Activated naive CD4-positive, alpha-beta T cell treated with anti-CD3 and anti-CD28 coated beads, Interleukin-2, amount 50 U/mL, for 24 hours (primary cell): ENCODE measurements at regions not wholly inside any gene's neighbourhood (a gene's known extent, or its start where the extent isn't known, plus 50 kb on each side); places are given as distances from the start of the nearest gene placed in this dataset.
"Not testable (repeated sequence)": the region's sequence is repeated elsewhere in the genome, so short reads cannot be mapped to it uniquely, and the experiment has no call there.

Experiments
- H3K27ac Mint-ChIP-seq: one replicate; pipeline ENCODE4 v1.8.0; 2021; ENCODE audit warnings: mild to moderate bottlenecking, mixed read lengths
- H3K27me3 Mint-ChIP-seq: one replicate; pipeline ENCODE4 v1.8.0; 2021; ENCODE audit warnings: mixed read lengths
- H3K36me3 Mint-ChIP-seq: one replicate; pipeline ENCODE4 v1.8.0; 2021; ENCODE audit warnings: mixed read lengths
- H3K4me1 Mint-ChIP-seq: one replicate; pipeline ENCODE4 v1.8.0; 2021; ENCODE audit warnings: mixed read lengths
- H3K4me3 Mint-ChIP-seq: one replicate; pipeline ENCODE4 v1.8.0; 2021; ENCODE audit warnings: mild to moderate bottlenecking, mixed read lengths
- H3K9me3 Mint-ChIP-seq: one replicate; pipeline ENCODE4 v1.8.0; 2021; ENCODE audit warnings: mixed read lengths

DNA sequence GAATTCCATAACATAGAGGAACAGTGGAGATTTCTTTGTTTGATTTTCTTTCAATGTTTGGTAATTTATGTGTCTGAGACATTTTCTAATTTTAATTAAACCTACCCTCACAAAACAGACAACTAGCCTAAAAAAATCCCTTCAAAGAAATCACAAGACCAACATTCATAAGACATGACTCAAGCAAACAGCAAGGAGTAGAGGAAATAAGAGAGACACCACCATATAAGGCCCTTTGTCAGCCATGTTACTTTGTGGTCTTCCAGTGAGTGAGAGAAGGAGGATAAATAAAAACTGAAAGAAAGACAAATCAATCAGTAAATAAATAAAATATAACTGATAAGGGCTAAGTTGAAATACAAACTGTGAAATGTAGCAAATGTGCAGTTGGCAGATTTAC, 830.8 kb upstream of the SLC39A10 start:
- Mint-ChIP-seq H3K36me3 (no peaks in the 10 kb centered on the region), H3K4me1 (no peaks in the 10 kb centered on the region), H3K27me3 (no peaks in the 10 kb centered on the region), H3K27ac (no peak overlapping the region), H3K9me3 (no peaks in the 10 kb centered on the region), H3K4me3 (no peak overlapping the region)

DNA sequence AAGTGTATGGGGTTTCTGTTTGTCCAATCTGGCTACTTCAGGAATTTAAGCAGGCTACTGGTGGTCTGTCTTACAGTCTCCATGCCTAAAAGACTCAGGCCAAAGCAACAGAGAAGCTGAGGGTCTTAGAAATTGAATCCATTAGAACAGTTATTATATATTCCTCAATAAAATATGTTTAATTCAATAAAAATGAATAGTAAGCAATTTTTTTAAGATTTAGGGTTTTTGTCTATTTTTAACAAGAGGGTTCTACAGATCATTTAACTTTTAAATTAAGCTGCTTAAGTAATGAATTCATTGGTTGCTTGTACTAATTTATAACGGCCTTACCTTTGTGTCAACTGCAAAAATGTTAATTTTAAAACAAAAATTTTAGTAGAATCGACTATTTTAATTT, 832.6 kb upstream of the SLC39A10 start:
- no peaks in the 10 kb centered on the region for H3K4me1 Mint-ChIP-seq

DNA sequence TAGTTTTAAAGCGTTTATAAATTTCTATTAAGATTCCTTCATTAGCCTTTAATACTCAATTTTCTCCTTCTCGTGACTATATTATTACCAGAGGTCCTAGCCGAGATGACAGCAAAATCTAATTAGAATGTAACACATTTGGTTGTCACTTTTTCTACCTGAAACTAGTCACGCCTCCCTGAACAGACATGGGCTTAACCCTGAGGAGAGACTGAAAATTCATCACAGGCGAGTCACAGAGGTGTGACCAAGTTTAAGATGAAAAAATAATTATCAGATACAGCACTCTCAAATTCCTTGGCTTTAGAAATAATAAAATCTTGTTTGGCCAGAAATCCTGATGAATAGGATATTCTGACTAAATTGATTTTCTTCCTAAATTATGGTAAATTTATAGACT, 834.4 kb upstream of the SLC39A10 start:
- Mint-ChIP-seq H3K4me1 (no peaks in the 10 kb centered on the region), H3K4me3 (no peak overlapping the region), H3K36me3 (no peaks in the 10 kb centered on the region), H3K27ac (no peak overlapping the region), H3K9me3 (no peaks in the 10 kb centered on the region), H3K27me3 (no peaks in the 10 kb centered on the region)

More for the DNA sequence above, 832.6 kb upstream of the SLC39A10 start:
- Mint-ChIP-seq H3K27me3 (no peaks in the 10 kb centered on the region), H3K27ac (no peak overlapping the region), H3K4me3 (no peak overlapping the region), H3K9me3 (no peaks in the 10 kb centered on the region), H3K36me3 (no peaks in the 10 kb centered on the region)

DNA sequence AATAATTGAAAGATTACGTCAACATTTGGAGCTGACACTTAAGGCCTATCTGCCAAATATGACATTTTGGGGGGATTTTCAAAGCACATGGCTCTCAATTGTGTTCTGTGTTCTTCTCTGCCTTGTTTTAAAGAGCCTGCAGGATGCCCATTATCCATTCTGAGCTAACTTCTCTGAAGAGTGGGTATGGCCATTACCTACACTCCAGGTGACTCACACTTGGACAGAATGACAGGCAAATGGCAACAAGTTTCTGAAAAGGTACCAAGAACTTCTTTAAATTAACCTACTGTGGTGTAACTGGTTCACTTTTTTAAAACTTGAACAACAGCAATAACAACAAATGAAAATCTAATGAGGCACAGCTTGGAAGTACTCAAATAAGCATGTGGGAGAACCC, 834.9 kb upstream of the SLC39A10 start:
- Mint-ChIP-seq H3K4me1 (no peaks in the 10 kb centered on the region), H3K27me3 (no peaks in the 10 kb centered on the region), H3K27ac (no peak overlapping the region), H3K36me3 (no peaks in the 10 kb centered on the region), H3K4me3 (no peak overlapping the region), H3K9me3 (no peaks in the 10 kb centered on the region)

DNA sequence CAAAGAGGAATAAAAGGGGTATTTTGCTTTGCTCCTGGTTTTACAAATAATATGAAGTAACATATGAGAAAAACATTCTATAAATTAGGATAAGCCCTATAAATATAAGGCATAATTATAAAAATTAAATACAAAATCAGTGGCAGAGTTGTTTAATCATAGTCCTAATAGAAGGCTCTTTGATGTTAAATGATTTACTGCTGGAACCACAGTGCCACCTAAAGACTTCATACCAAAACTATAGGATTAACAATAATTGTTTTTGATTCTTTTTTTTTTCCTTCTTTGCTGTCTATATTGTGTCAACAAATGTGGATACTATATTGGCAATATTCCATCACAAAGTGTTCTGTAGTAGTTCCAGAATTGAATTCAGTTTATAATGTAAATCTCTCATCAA, 837.7 kb upstream of the SLC39A10 start:
- no peak overlapping the region for H3K27ac Mint-ChIP-seq
- no peak overlapping the region for H3K4me3 Mint-ChIP-seq
- no peaks in the 10 kb centered on the region for H3K9me3 Mint-ChIP-seq
- H3K27me3 Mint-ChIP-seq, result no peaks in the 10 kb centered on the region
- no peaks in the 10 kb centered on the region for H3K4me1 Mint-ChIP-seq
- no peaks in the 10 kb centered on the region for H3K36me3 Mint-ChIP-seq

DNA sequence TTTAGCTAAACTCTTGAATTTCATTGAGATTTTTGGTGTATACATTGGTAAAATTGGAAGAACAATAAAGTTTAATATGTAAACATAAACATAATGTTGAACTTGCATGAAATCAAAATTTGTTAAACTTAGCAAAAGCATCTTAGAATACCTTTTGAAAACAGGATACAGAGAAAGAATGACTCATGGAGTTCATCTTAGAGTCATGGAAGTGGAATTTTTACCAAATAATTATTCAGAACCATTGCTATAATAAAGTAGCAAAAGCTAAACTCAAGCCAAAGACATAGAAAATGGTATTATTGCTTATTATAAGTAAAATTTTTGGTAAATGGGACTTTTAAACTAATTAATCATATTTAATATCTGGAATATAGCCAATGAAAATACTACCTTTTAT, 841.6 kb upstream of the SLC39A10 start:
- H3K36me3 Mint-ChIP-seq, result no peaks in the 10 kb centered on the region
- no peaks in the 10 kb centered on the region for H3K27me3 Mint-ChIP-seq
- H3K4me3 Mint-ChIP-seq, result no peak overlapping the region
- H3K9me3 Mint-ChIP-seq, result no peaks in the 10 kb centered on the region
- no peaks in the 10 kb centered on the region for H3K4me1 Mint-ChIP-seq
- no peak overlapping the region for H3K27ac Mint-ChIP-seq

DNA sequence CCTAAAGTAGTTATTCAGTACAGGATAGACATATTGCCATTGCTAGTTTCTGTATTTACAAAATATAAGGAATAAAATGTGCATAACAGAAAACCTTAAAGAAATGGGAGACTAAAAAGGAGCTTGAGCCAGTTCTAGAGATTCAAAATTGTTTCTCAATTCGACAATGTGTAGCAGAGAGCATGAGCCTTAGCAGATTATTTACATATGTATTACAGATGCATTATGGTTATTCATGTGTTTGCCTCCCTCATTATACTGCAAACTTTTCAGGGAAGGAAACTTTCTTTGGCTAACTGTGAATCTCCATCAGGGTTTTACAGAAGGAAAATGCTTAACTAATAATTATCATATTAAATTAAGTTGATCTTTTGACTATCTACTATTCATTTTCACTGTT, 854.4 kb upstream of the SLC39A10 start:
- no peaks in the 10 kb centered on the region for H3K36me3 Mint-ChIP-seq
- no peak overlapping the region for H3K27ac Mint-ChIP-seq
- H3K4me1 Mint-ChIP-seq, result no peaks in the 10 kb centered on the region
- no peaks in the 10 kb centered on the region for H3K27me3 Mint-ChIP-seq
- H3K4me3 Mint-ChIP-seq, result no peak overlapping the region
- peaks cover 10% of the 10 kb centered on the region for H3K9me3 Mint-ChIP-seq

DNA sequence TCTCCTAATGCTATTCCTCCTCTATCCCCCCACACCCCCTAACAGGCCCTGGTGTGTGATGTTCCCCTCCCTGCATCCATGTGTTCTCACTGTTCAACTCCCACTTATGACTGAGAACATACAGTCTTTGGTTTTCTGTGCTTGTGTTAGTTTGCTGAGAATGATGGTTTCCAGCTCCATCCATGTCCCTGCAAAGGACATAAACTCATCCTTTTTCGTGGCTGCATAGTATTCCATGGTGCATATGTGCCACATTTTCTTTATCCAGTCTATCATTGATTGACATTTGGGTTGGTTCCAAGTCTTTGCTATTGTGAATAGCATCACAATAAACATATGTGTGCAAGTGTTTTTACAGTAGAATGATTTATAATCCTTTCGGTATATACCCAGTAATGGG, 870.0 kb upstream of the SLC39A10 start:
- not testable (repeated sequence) for H3K9me3 Mint-ChIP-seq, H3K36me3 Mint-ChIP-seq, H3K4me1 Mint-ChIP-seq, H3K4me3 Mint-ChIP-seq, H3K27me3 Mint-ChIP-seq, H3K27ac Mint-ChIP-seq

DNA sequence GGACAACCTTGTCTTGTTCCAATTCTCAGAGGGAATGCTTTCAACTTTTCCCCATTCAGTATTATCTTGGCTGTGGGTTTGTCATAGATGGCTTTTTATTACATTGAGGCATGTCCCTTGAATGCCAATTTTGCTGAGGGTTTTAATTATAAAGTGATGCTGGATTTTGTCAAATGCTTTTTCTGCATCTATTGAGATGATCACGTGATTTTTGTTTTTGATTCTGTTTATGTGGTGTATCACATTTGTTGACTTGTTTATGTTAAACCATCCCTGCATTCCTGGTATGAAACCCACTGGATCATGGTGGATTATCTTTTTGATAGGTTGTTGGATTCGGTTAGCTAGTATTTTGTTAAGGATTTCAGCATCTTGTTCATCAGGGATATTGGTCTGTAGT, 885.6 kb upstream of the SLC39A10 start:
- not testable (repeated sequence) for H3K36me3 Mint-ChIP-seq, H3K4me1 Mint-ChIP-seq, H3K27me3 Mint-ChIP-seq, H3K4me3 Mint-ChIP-seq, H3K27ac Mint-ChIP-seq, H3K9me3 Mint-ChIP-seq

DNA sequence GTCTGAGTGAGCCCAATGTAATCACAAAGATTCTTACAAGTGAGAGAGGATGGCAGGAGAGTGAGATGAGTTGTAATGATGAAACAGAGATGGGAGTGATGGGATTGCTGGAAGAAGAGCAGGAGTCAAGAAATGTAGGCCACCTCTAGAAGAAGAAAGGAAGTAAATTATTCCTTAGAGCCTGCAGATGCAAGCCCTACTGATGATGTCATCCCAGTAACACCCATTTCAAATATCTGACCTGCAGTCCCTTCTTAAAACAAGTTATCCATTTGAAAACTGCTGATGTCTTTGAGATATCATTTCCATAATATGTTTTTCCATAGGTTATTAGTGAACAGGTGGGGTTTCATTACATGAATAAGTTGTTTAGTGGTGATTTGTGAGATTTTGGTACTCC, 888.0 kb upstream of the SLC39A10 start:
- Mint-ChIP-seq H3K4me1 (no peaks in the 10 kb centered on the region), H3K9me3 (peaks cover 10% of the 10 kb centered on the region), H3K36me3 (no peaks in the 10 kb centered on the region), H3K27me3 (no peaks in the 10 kb centered on the region), H3K4me3 (no peak overlapping the region), H3K27ac (no peak overlapping the region)

DNA sequence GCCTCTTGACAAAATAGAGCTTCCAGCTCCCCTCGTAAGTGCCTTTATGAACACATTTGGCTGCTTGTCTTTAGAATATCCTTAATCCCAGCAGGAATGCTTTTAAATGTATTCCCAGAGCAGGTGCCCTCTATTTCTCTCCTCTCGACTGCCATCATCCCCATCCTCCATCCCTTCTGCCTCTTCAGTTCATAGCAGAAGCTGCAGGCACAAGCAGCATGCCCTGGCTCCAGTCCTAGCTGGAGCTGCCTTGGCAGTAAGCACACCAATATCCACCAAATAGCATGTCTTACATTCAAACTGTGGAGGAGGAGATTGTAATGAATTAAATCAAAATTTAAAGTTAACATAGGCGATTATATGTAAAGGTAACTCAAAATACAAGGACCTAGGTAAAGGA, 891.3 kb upstream of the SLC39A10 start:
- Mint-ChIP-seq H3K36me3 (no peaks in the 10 kb centered on the region), H3K27me3 (no peaks in the 10 kb centered on the region), H3K9me3 (no peaks in the 10 kb centered on the region), H3K4me3 (no peak overlapping the region), H3K4me1 (no peaks in the 10 kb centered on the region), H3K27ac (no peak overlapping the region)

DNA sequence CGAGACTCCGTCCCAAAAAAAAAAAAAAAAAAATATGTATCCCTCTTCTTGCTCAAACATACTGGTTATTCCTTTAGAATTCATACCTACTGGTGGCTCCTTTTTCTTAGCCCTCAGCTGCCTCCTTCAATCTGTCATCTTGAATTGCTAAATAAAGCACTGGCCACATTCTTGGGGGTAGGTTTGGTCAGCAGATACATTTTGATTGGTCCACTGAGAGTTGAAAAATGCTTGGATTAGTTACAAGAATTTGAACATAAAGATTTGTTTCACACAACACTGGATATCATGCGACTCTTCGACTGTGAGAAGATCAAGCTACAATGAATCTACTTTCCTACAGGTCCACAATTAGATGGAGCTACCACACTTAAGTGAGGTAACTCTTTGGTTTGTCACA, 906.1 kb upstream of the SLC39A10 start:
- Mint-ChIP-seq H3K4me1 (no peaks in the 10 kb centered on the region), H3K27me3 (peaks cover 1% of the 10 kb centered on the region), H3K9me3 (no peaks in the 10 kb centered on the region), H3K36me3 (no peaks in the 10 kb centered on the region), H3K27ac (no peak overlapping the region), H3K4me3 (no peak overlapping the region)

DNA sequence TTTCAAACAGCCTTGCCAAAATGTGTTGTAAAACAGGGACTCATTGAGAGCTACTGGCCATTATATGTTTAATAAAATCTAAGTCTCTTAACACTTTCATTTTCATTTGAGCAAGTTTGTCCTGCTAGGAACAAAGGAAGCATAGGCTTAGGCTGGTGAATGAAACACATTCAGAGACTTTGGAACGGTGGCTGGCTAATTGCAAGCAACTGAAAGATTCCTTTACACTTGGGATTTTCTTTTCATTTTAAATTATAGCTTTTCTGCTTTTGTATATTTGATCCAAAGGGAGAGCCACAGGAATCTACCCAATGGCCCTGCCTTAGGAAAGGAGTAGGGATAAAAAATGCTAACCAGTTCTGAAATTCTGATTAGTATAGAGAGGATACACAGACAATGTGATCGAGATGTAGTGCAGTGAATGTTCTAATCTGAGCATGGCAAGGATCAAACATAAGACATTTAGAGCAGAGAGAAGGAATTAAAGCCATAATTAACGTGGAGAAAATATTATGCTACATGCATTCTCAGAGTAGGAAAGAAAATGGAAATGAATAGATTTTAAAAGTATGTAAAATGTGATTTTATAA, 911.4 kb upstream of the SLC39A10 start:
- Mint-ChIP-seq H3K9me3 (no peaks in the 10 kb centered on the region), H3K36me3 (no peaks in the 10 kb centered on the region), H3K27ac (peak overlapping the region; percentile 7), H3K4me1 (no peaks in the 10 kb centered on the region), H3K4me3 (no peak overlapping the region), H3K27me3 (peaks cover 1% of the 10 kb centered on the region)

DNA sequence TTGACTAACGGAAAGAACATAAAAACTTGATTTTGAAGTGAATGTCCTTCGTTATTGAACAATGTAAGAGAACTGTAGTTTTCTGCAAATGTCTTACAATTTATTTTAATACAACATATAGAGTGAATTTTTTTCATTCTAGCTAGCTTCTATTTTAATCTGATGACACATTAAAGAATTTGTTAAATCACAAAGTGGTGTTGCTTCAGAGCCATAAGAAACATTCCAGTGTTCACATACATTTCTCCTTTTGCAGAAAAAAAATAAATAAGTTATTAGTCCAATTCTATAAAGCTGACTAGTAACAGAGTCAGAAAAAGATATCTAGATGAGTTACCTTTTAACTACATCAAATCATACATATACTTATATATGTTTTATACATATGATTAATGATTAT, 914.3 kb upstream of the SLC39A10 start:
- no peaks in the 10 kb centered on the region for H3K4me1 Mint-ChIP-seq
- no peak overlapping the region for H3K4me3 Mint-ChIP-seq
- peaks cover 3% of the 10 kb centered on the region for H3K27me3 Mint-ChIP-seq
- no peaks in the 10 kb centered on the region for H3K36me3 Mint-ChIP-seq
- H3K27ac Mint-ChIP-seq, result no peak overlapping the region
- peaks cover 3% of the 10 kb centered on the region for H3K9me3 Mint-ChIP-seq

DNA sequence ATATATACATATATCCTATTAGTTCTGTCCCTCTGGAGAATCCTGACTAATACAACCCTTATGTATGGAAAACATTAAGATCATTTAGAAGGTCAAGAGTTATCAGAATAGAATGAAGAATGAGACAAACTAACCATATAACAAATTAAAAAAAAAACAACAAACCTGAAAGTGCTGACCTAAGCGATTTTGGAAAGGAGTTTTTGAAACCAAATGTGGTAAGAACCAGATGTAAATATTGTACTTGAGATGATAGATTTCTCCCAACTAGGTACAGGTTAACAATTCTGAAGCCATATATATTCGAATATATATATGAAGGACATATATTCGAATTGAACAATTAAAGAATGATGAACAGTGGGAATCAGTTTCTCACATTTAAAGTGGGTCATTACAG, 917.8 kb upstream of the SLC39A10 start:
- Mint-ChIP-seq H3K36me3 (no peaks in the 10 kb centered on the region), H3K4me1 (no peaks in the 10 kb centered on the region), H3K4me3 (no peak overlapping the region), H3K9me3 (peaks cover 3% of the 10 kb centered on the region), H3K27me3 (peaks cover 2% of the 10 kb centered on the region), H3K27ac (no peak overlapping the region)

DNA sequence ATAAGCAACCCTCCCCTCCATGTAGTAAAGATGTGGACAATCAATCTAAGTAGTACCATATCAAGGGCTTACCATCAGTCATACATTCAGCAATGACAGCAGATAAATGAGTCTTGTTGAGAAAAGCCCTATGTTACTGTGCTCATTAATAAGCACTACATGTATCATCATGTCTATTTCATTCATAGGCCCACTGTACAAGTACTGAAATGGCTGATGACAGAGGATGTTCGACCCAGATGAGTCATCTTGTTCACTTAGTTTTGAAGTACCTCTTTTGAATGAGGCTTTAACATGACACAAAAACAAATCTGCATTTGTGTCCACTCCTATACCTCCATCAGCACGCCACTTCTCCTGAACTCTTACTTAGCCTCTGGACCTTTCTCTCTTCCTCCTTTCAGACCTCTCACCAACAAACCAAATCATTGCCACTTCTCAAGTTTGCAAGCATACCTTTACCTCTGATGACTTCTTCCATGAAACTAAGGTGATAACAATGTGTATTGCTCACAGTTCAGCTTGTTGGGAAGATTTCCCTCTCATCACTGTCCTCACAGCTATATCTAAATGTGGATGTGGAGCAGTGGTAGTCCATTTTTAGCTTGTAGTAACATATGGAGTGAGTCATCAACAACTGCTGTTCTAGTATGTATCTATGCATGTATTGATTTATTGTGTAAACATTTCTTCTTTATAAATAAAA, 921.0 kb upstream of the SLC39A10 start:
- Mint-ChIP-seq H3K9me3 (peaks cover 3% of the 10 kb centered on the region), H3K4me3 (no peak overlapping the region), H3K36me3 (no peaks in the 10 kb centered on the region), H3K27me3 (peaks cover 2% of the 10 kb centered on the region), H3K4me1 (no peaks in the 10 kb centered on the region), H3K27ac (no peak overlapping the region)

DNA sequence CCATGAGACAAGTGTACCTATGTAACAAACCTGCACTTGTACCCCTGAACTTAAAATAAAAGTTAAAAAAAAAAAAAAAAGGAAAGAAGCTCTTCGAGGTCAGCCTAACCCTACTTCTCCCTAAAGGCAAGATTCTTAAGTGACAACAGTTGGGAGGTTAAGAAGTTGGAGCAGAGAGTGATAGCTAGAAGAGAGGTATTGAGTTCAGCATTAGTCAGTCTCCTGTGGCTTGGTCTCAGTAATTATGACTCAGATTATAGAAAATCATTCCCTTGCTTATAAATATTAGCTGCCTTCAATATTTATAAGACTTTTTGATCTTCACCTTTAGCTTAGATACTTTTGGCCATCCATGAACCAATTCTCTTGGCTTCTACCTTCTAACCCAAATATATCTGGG, 926.8 kb upstream of the SLC39A10 start:
- Mint-ChIP-seq H3K27me3 (no peaks in the 10 kb centered on the region), H3K36me3 (no peaks in the 10 kb centered on the region), H3K4me3 (no peak overlapping the region), H3K27ac (no peak overlapping the region), H3K9me3 (no peaks in the 10 kb centered on the region), H3K4me1 (no peaks in the 10 kb centered on the region)
